ENCODE measurements at regions not wholly inside any gene's neighbourhood (a gene's known extent, or its start where the extent isn't known, plus 50 kb on each side); places are given as distances from the start of the nearest gene placed in this dataset.

- TF ChIP-seq CTCF (conservative IDR thresholded peaks at IDR 0.05) (peak; percentile 25), ZFX (IDR thresholded peaks at IDR 0.05) (no peak)
These were observed 550.7 kb downstream of the INSC start for GRCh38 chr11:15665368-15665871.
